HG03135 (cell line): ENCODE measurements at regions not wholly inside any gene's neighbourhood (a gene's known extent, or its start where the extent isn't known, plus 50 kb on each side); places are given as distances from the start of the nearest gene placed in this dataset.
"Not testable (repeated sequence)": the region's sequence is repeated elsewhere in the genome, so short reads cannot be mapped to it uniquely, and the experiment has no call there.

Experiments
- ATAC-seq: cut with Tn5 transposase; IDR thresholded peaks from one replicate; pipeline ENCODE4 v1.9.1; 2021; ENCODE audit warnings: mild to moderate bottlenecking, moderate library complexity; ENCODE audit not compliant: unreplicated experiment

GRCh38 chr21:24636696-24637095 is 970.6 kb downstream of the MRPL39 start:
- no peak for ATAC-seq

GRCh38 chr21:24634749-24635148 is 972.5 kb downstream of the MRPL39 start:
- ATAC-seq = no peak

GRCh38 chr21:24628536-24628935 is 978.7 kb downstream of the MRPL39 start:
- ATAC-seq = no peak

- no peak for ATAC-seq
Measured at GRCh38 chr21:24628046-24628445, 979.2 kb downstream of the MRPL39 start.

GRCh38 chr21:24617819-24618218 is 989.5 kb downstream of the MRPL39 start:
- no peak for ATAC-seq

GRCh38 chr21:24594082-24594481 is 1013.2 kb downstream of the MRPL39 start:
- ATAC-seq = no peak

- ATAC-seq = no peak
Measured at GRCh38 chr21:24590261-24590660, 1017.0 kb downstream of the MRPL39 start.

- no peak for ATAC-seq
Measured at GRCh38 chr21:24583473-24583872, 1023.8 kb downstream of the MRPL39 start.

GRCh38 chr21:24577301-24577700 is 1030.0 kb downstream of the MRPL39 start:
- ATAC-seq = no peak

GRCh38 chr21:24561291-24561690 is 1046.0 kb downstream of the MRPL39 start:
- ATAC-seq = no peak

- ATAC-seq = no peak
Measured at GRCh38 chr21:24552491-24552890, 1054.8 kb downstream of the MRPL39 start.

GRCh38 chr21:24545807-24546361 is 1061.4 kb downstream of the MRPL39 start:
- ATAC-seq = no peak

- no peak for ATAC-seq
Measured at GRCh38 chr21:24514081-24514733, 1093.1 kb downstream of the MRPL39 start.

GRCh38 chr21:24509131-24509530 is 1098.2 kb downstream of the MRPL39 start:
- ATAC-seq = no peak

GRCh38 chr21:24486973-24487372 is 1120.3 kb downstream of the MRPL39 start:
- no peak for ATAC-seq

GRCh38 chr21:24483361-24483760 is 1123.9 kb downstream of the MRPL39 start:
- ATAC-seq = not testable (repeated sequence)

GRCh38 chr21:24470852-24471251 is 1136.4 kb downstream of the MRPL39 start:
- ATAC-seq = no peak

- ATAC-seq = no peak
Measured at GRCh38 chr21:24456358-24456757, 1150.9 kb downstream of the MRPL39 start.

GRCh38 chr21:24450119-24450518 is 1157.2 kb downstream of the MRPL39 start:
- no peak for ATAC-seq

- ATAC-seq = no peak
Measured at GRCh38 chr21:24445517-24445916, 1161.8 kb downstream of the MRPL39 start.

- ATAC-seq = no peak
Measured at GRCh38 chr21:24444736-24445135, 1162.5 kb downstream of the MRPL39 start.

GRCh38 chr21:24436236-24436635 is 1171.0 kb downstream of the MRPL39 start:
- ATAC-seq = no peak
